ENCODE measurements at regions not wholly inside any gene's neighbourhood (a gene's known extent, or its start where the extent isn't known, plus 50 kb on each side); places are given as distances from the start of the nearest gene placed in this dataset.

DNA sequence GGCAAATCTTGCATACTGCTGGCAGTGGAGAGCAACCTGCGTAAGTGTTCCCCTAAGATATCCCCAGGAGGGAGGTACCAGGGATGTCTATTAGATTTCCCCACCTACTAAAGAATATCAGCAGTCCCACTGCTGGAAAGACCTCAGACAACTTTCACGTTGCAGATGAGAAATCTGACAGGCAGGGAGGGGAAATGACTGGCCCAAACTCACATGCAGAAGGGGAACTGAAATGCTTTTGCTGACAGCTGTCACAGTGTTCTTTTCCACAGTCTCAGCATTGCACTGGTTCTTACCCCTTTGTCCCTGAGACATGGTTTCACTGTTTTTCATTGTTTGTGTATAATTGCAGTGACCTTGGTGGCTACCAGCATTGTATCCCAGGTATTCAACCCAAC, 84.8 kb upstream of the ATP1A1 start:
- Histone ChIP-seq H3K4me3 (no peak overlapping the region), H3K27ac (no peak overlapping the region), H3K4me1 (no peaks in the 10 kb centered on the region), H3K9me3 (no peaks in the 10 kb centered on the region), H3K4me2 (no peak overlapping the region)
- TF ChIP-seq JUNB (IDR thresholded peaks at IDR 0.05) (no peak), EHMT2 (IDR thresholded peaks at IDR 0.05; ENCODE audit: low read depth) (no peak), MYC (IDR thresholded peaks at IDR 0.05; ENCODE audit: borderline replicate concordance, low read length) (no peak), TFCP2L1 (CRISPR knock-in tag; IDR thresholded peaks at IDR 0.05) (no peak)
- ATAC-seq (no peak), DNase-seq (ENCODE audit: low read depth in 1 of 2, low spot score in 1 of 2) (no peak), FAIRE-seq (no peak)
- ChIA-PET CTCF (no interaction called here), POLR2A (no interaction called here)
- 33% methylated on average over 2 of the region's 2 CpGs for WGBS (ENCODE audit: missing lambda C conversion rate)

DNA sequence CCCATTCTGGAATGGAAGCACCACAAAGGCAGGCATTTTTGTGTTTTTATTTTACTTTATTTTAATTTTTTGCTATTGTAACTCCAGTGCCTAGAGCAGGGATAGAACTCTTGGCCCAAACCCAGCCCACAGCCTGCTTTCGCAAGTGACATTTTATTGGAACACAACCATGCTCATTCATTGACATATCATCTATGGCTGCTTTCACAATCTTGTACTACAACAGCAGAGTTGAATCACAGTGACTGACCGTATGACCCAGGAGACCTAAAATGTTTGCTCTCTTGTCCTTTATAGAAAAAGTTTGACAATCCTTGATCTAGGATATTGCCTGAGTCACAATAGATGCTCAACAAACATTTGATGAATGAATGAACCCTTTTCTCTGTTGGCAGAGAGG, 83.9 kb upstream of the ATP1A1 start:
- 86% methylated on average over 2 of the region's 2 CpGs for WGBS (ENCODE audit: missing lambda C conversion rate)
- Histone ChIP-seq H3K9me3 (no peaks in the 10 kb centered on the region), H3K4me1 (no peaks in the 10 kb centered on the region), H3K27ac (no peak overlapping the region), H3K4me2 (no peak overlapping the region), H3K4me3 (no peak overlapping the region)
- CTCF ChIA-PET, result no interaction called here
- ATAC-seq (no peak), DNase-seq (ENCODE audit: low read depth in 1 of 2, low spot score in 1 of 2) (no peak), FAIRE-seq (no peak)
- POLR2A ChIA-PET, result no interaction called here
- TF ChIP-seq, protein P1, sequence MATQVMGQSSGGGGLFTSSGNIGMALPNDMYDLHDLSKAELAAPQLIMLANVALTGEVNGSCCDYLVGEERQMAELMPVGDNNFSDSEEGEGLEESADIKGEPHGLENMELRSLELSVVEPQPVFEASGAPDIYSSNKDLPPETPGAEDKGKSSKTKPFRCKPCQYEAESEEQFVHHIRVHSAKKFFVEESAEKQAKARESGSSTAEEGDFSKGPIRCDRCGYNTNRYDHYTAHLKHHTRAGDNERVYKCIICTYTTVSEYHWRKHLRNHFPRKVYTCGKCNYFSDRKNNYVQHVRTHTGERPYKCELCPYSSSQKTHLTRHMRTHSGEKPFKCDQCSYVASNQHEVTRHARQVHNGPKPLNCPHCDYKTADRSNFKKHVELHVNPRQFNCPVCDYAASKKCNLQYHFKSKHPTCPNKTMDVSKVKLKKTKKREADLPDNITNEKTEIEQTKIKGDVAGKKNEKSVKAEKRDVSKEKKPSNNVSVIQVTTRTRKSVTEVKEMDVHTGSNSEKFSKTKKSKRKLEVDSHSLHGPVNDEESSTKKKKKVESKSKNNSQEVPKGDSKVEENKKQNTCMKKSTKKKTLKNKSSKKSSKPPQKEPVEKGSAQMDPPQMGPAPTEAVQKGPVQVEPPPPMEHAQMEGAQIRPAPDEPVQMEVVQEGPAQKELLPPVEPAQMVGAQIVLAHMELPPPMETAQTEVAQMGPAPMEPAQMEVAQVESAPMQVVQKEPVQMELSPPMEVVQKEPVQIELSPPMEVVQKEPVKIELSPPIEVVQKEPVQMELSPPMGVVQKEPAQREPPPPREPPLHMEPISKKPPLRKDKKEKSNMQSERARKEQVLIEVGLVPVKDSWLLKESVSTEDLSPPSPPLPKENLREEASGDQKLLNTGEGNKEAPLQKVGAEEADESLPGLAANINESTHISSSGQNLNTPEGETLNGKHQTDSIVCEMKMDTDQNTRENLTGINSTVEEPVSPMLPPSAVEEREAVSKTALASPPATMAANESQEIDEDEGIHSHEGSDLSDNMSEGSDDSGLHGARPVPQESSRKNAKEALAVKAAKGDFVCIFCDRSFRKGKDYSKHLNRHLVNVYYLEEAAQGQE (IDR thresholded peaks at IDR 0.05), result no peak
- TF ChIP-seq RARB (CRISPR knock-in tag; IDR thresholded peaks at IDR 0.05) (no peak), HEYL (CRISPR knock-in tag; IDR thresholded peaks at IDR 0.05) (no peak)

DNA sequence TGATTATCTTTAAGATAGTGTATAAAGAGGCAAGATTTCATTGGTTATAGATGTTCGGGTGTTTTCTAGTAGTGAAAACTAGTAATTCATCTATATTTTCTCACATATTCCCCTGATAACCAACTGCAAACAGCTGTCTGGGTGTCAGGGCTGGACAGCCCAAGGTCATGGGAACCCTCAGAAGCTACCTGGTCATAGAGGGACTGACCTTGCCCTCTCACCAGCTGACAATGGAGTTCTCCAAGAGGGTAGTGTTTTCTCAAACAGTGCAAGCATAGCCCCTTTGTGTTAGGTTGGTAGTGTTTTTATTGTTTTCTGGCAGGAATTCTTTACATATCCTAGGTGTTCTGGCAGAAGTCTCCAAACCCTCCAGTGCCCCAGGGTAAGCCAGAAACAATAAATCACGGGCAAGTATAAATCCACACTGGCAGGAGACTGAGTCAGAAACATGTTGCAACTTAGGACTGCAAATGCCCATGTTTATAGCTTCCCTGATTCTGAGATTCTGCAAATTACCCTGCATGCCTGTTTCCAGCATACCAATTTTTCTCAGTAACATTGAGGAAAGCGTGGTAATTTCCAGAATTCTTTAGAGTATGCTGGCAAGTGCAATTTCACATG, 82.8 kb upstream of the ATP1A1 start:
- TF ChIP-seq HDAC2 (IDR thresholded peaks at IDR 0.05), result no peak
- no peak for TF ChIP-seq RNF2 (IDR thresholded peaks at IDR 0.05; ENCODE audit: borderline replicate concordance, low read depth)
- TF ChIP-seq MAZ (IDR thresholded peaks at IDR 0.05; ENCODE audit: borderline replicate concordance, low read depth, low read length), result no peak
- TF ChIP-seq PHF8 (IDR thresholded peaks at IDR 0.05; ENCODE audit: borderline replicate concordance, low read depth), result no peak
- TF ChIP-seq NFE2L2 (conservative IDR thresholded peaks at IDR 0.05; ENCODE audit: low read length), result no peak
- TF ChIP-seq, protein P2, sequence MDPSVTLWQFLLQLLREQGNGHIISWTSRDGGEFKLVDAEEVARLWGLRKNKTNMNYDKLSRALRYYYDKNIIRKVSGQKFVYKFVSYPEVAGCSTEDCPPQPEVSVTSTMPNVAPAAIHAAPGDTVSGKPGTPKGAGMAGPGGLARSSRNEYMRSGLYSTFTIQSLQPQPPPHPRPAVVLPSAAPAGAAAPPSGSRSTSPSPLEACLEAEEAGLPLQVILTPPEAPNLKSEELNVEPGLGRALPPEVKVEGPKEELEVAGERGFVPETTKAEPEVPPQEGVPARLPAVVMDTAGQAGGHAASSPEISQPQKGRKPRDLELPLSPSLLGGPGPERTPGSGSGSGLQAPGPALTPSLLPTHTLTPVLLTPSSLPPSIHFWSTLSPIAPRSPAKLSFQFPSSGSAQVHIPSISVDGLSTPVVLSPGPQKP (IDR thresholded peaks at IDR 0.05; ENCODE audit: low read depth, low read length), result no peak
- TF ChIP-seq GATA3 (IDR thresholded peaks at IDR 0.05; ENCODE audit: borderline replicate concordance), result no peak
- no peaks in the 10 kb centered on the region for H3K9me3 ChIP-seq
- no peak overlapping the region for H3K4me3 ChIP-seq
- H3K4me2 ChIP-seq, result no peak overlapping the region
- CTCF ChIA-PET, result interaction anchor here (0.9 kb wide), 1 partner anchor 138 kb away, joined by 3 read pairs; no protein-coding TSS in a partner anchor
- no peak for FAIRE-seq
- POLR2A ChIA-PET, result no interaction called here
- no peaks in the 10 kb centered on the region for H3K4me1 ChIP-seq
- DNase-seq (ENCODE audit: low read depth in 1 of 2, low spot score in 1 of 2), result no peak
- no peak for ATAC-seq
- H3K27ac ChIP-seq, result no peak overlapping the region
- 10% methylated on average over 3 of the region's 3 CpGs for WGBS (ENCODE audit: missing lambda C conversion rate)

DNA sequence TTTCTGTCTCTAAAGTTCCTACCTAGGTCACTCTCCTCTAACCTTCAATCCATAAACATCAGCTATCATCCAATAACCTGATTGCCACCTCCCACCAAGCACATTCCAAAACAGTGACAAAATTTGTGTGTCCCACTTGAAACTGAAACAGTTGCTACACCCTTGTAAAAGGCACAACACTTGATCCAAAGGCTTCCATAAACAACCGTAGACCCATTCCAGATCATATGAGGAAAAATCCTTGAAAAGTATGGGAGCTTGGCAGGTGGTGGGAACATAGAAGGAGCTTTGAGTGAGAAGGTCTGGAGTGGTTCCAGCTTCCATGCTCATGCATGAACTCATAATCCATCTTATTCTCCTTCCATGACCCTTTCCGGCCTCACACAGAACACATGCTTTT, 82.0 kb upstream of the ATP1A1 start:
- 69% methylated on average over 2 of the region's 2 CpGs for WGBS (ENCODE audit: missing lambda C conversion rate)
- ATAC-seq (no peak), FAIRE-seq (no peak), DNase-seq (ENCODE audit: low read depth in 1 of 2, low spot score in 1 of 2) (no peak)
- ChIA-PET POLR2A (no interaction called here), CTCF (interaction anchor here (0.9 kb wide), 1 partner anchor 139 kb away, joined by 3 read pairs; no protein-coding TSS in a partner anchor)
- Histone ChIP-seq H3K27ac (no peak overlapping the region), H3K9me3 (no peaks in the 10 kb centered on the region), H3K4me3 (no peak overlapping the region), H3K4me2 (no peak overlapping the region), H3K4me1 (no peaks in the 10 kb centered on the region)
- TF ChIP-seq RCOR1 (IDR thresholded peaks at IDR 0.05; ENCODE audit: low read depth, low read length), result no peak
- TF ChIP-seq SREBF2 (IDR thresholded peaks at IDR 0.05), result no peak
- no peak for TF ChIP-seq MYC (IDR thresholded peaks at IDR 0.05; ENCODE audit: borderline replicate concordance, low read length)
- no peak for TF ChIP-seq BHLHE40 (IDR thresholded peaks at IDR 0.05; ENCODE audit: low read depth, low read length)
- TF ChIP-seq FOXS1 (CRISPR knock-in tag; IDR thresholded peaks at IDR 0.05), result no peak
- TF ChIP-seq HOXB5 (CRISPR knock-in tag; IDR thresholded peaks at IDR 0.05), result no peak
- no peak for TF ChIP-seq SMC3 (IDR thresholded peaks at IDR 0.05)
- no peak for TF ChIP-seq RAD21 (conservative IDR thresholded peaks at IDR 0.05 in 1 of 2, IDR thresholded peaks at IDR 0.05 in 1 of 2)
- no peak for TF ChIP-seq KDM5A (IDR thresholded peaks at IDR 0.05)
- no peak for TF ChIP-seq CBX2 (IDR thresholded peaks at IDR 0.05; ENCODE audit: borderline replicate concordance, low read depth)
- no peak for TF ChIP-seq MAZ (IDR thresholded peaks at IDR 0.05; ENCODE audit: borderline replicate concordance, low read depth, low read length)
- TF ChIP-seq MAFK (IDR thresholded peaks at IDR 0.05; ENCODE audit: partially characterized antibody), result no peak
